HG02885 (cell line): ENCODE measurements at regions not wholly inside any gene's neighbourhood (a gene's known extent, or its start where the extent isn't known, plus 50 kb on each side); places are given as distances from the start of the nearest gene placed in this dataset.
"Not testable (repeated sequence)": the region's sequence is repeated elsewhere in the genome, so short reads cannot be mapped to it uniquely, and the experiment has no call there.

ENCODE experiments used
- ATAC-seq: cut with Tn5 transposase; IDR thresholded peaks from one replicate; pipeline ENCODE4 v1.9.1; 2021; ENCODE audit warnings: mild to moderate bottlenecking; ENCODE audit not compliant: unreplicated experiment, poor library complexity

DNA sequence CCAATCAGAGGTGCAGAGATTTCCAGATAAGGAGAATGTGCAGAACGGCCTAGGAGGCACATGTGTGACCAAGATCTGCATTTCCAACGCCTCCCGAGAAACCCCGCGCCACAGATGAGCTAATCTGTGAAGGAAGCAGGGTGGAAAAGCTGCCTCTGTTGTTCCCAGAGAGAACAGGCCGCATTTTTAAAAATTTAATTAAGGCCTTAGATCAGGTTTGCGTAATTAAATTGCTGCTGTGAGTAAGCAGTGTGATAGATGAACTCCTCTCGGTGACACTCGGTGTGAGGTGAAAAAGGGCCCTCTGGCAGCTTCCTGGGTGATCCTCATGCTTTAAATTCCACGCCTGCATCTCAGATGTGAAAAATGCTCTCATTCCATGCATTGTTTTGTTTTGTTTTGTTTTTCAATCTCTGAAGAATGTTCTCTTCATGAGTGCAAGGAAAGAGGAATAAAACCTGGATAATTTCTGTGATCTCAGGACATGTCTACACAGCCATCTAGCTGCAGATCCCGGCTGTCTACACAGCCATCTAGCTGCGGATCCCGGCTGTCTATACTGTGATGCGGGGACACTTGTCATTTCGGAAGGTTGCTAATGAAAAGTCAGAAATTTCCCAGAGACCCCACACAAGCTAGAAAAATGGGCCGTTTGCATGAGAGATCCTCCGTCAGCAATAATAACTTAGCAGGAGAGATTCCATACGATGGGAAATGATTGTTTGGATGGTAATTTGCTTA is 1398.9 kb downstream of the BRD1 start:
- no peak for ATAC-seq

DNA sequence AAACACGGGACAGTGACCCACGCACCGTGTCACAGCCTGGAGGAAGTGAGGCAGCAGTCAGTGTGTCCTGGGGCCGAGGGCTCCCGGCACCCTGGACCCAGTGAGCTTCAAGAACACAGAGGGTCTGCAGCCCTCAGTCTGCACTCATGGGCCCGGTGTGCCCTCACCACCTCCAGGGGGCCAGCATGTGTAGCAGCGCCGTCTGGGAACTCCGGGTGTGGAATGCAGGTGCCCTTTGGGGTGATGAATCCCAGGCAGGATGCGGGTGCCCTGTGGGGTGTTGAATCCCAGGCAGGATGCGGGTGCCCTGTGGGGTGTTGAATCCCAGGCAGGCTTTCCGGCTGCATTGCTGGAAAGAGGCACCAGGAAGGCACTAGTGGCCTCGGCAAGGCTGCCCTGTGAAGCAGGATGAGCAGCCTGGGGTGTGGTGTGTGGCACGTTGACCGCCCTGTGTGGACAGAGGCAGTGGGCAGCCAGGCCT is 1399.9 kb downstream of the BRD1 start:
- ATAC-seq, result no peak

DNA sequence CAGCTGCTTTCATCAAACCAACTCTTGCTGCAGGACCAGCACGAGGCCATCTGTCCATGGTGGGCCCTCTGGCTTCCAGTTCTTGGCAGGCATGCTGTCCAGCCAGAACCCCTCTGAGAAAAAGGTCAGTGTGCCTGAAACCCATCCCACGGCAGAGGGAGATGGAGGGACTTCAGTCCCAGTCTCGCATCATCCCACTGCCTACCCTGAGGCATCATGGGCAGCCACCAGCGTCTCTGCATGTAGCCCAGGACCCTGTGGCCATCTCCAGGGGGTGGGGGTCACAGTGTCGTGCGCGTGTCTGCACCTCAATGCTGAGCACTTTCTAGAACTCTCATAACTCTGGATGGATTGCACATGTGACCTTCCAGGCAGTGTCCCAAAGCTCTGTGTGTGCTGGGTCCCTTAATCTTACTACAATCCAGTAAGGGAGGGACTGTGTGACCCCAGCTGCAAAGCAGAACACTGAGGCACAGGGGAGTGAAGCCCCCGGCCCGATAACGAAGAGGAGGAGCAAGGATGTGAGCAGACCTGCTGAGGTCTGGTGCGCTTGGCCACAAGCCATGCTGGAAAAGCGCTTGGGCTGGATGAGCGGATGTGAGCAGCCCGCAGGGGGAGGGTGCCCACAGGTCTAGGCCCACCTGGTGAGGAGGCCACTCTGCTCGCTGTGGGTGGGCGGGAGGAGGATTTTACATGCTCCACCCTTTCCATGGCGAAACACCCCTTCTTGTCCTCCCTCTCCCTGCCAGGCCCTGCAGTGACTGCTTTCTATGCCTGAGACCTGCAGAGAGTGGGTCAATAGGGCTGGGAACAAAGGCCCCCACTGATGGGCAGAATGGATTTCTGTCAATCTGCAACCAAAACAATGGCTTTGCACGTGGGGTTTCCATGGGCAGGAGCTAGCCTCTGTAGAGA is 1401.0 kb downstream of the BRD1 start:
- ATAC-seq, result no peak

- ATAC-seq, result no peak
Measured at GRCh38 chr22:48425641-48426040, 1402.0 kb downstream of the BRD1 start.

DNA sequence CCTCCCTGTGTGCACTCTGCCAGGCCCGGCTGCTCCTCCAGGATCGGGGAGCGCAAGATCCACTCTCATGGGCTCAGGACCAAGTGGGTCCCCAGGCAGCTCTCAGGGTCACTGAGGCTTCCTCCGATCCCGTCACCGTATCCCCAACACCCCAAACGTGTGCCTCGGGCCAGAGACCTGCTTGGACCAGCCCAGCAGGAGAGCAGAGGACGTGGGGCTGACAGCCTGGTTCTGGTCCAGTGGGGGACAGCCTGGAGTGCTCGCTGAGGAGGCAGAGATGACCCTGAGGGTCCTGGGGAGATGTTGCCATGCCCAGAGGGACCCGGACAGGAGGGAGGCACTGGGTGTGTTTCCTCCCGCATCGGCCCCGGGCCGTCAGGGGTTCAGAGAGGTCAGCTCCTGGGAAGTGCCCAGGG is 1402.6 kb downstream of the BRD1 start:
- no peak for ATAC-seq

GRCh38 chr22:48424661-48425060 is 1403.0 kb downstream of the BRD1 start:
- ATAC-seq, result no peak

DNA sequence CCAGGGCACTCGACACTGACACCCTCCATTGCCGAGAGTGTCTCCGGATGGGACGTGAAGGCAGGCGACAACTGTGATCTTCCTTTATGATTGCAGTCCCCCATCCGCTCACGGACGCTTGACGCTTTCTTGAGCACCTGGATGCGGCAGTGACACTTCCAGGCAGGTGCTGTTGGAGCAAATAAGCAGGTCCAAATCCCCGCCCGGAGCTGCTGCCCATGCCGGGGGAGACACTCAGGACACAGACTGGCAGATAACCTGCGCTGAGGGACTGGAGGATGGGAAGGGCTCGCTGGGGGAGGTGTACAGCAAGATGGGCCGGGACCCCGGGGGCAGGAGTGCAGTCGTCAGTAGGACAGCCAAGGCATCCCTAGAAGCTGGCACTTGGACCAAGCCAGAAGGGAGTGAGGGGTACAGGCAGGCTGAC is 1403.5 kb downstream of the BRD1 start:
- no peak for ATAC-seq

- ATAC-seq, result no peak
Measured at GRCh38 chr22:48423481-48423911, 1404.2 kb downstream of the BRD1 start.

GRCh38 chr22:48422900-48423480 is 1404.7 kb downstream of the BRD1 start:
- no peak for ATAC-seq

DNA sequence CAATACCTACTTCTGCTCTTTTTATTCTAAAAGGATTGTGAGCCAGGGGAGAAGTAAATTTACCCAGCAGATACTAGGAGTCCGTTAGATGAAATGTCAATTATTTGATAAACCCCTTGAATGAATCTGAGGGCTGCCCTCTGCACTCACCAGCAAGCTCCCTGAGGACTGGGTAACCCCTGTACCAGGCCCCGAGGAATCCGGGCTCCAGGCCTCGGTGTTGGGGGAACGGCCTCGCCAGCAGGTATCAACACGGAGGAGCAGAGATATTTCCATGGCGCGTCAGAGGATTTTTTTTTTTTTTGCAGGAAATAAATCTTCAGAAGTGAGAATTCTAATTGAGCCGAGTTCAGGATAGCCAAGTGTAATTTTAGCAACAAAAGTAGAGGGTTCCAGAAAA is 1408.8 kb downstream of the BRD1 start:
- no peak for ATAC-seq

- ATAC-seq, result no peak
Measured at GRCh38 chr22:48417225-48418070, 1410.2 kb downstream of the BRD1 start.

DNA sequence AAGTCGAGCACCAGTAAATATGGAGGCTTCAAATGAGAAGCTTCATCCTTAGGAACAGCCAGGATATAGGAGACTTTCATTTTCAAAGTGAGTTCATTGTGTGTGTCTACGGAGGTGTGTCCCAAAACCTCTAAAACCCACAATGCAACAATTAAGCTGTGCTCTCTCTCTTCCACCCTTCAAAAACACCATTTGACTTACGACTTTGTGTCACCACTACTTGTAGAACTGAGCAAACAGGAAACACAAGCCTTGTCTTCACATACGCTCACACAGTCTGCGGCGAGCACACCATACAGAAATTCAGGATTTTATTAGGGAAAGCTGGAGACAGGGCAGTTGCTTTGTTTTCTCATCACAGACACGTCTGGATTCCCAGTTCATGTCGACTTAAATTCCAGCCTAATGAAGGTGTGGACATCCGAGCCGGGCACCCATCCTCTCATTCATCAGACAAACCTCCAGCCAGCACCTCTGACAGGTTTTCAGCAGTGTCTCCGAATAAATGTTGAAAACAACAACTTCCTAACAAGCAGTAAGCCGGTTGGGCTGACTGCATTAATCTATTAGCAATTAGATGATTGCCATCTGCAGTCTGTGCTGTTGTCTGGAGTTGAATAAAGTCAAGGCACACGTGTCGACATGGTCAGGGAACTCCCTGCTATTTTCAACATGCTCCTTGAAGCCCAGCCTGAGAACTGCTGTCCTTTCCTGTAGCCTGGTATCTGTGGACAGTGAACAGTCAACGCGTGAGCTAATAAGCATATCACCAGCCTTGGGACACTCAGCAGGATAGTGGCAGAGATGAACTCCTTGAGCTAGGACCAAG is 1411.1 kb downstream of the BRD1 start:
- ATAC-seq, result no peak

- ATAC-seq, result no peak
Measured at GRCh38 chr22:48415520-48415919, 1412.2 kb downstream of the BRD1 start.

DNA sequence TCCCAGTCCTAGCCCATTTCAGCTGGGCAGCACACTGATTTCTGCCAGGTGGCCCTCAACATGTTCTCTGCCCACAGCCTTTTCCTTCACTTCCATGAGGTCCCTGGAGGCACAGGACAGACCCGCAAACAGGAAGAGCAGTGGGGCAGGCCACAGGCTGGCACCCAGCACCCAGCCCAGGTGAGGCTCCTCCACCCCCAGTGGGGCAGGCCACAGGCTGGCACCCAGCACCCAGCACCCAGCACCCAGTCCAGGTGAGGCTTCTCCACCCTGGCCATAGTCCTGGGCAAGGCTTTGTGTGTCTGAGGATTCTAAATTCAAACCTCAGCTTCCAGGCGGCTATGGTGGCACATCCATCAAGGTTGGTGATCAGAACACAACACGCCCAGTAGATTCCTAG is 1413.0 kb downstream of the BRD1 start:
- no peak for ATAC-seq

- not testable (repeated sequence) for ATAC-seq
Measured at GRCh38 chr22:48412931-48413330, 1414.7 kb downstream of the BRD1 start.

- ATAC-seq, result no peak
Measured at GRCh38 chr22:48410536-48410935, 1417.1 kb downstream of the BRD1 start.

DNA sequence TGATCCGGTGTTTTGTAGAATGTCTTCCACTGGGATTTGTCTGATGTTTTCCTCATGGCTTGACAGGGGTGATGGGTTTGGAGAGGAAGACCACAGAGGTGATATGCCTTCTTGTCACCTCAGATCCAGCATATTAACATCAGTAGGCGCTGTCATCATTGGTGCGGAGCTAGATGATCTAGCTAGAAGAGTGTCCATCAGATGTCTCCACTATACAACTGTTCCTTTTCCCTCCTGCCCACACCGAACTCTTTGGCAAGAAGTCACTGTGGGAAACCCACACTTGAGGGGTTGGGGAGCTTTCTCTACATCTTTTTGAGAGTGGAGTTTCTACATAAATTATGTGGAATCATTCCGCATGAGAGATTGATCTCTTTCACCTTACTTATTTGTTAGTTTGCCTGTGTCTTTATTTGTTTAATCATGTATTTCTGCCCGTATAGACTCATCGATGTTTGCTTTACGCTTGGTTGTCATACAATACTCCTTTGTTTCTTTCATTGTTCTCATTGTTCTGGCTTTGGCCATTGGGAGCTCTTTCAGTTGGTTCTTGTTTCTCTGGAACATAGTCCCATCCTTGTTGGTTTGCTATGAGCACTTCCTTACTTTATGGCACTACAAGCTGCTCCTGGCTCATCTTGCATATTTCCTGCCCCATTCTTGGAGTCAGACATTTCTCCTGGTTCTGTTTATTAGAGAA is 1420.3 kb downstream of the BRD1 start:
- ATAC-seq, result no peak

DNA sequence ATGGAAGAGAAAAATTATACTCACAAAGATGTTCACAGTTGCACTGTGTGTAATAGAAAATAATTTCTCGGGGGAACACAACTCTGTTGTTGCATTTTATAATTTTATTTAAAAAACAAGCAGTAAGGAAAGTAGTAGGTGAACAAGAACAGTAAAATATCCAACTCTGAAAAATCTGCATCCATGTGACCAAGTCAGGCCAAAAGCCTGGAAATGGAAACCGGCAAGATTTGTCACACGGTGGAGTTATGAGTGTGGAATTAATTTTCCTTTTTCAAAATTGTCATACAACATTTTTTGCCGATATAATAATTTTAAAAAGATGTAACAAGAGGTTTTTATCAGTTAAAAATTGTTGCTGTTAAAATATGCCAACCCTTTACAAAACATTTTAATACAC is 1421.5 kb downstream of the BRD1 start:
- ATAC-seq, result no peak

DNA sequence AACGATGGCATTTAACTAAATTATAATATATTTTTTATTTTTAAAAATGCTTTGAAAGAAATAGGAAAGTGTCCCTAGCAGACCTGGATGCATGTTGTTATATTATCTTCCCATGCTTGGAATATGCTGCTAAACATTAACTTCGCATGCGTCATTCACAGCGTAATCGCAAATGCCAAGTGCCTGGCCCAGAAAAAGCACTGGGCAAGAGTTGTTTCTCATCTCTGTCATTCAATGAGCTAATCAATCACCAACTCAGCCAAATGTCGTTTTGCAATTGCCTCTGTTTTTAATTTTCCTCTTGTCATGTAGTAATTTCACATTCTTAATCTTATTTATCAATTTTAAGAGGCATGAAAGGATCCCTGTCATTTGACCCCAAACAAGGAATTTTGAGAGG is 1421.9 kb downstream of the BRD1 start:
- ATAC-seq, result no peak
